NCI-H774 (cell line): ENCODE measurements at regions not wholly inside any gene's neighbourhood (a gene's known extent, or its start where the extent isn't known, plus 50 kb on each side); places are given as distances from the start of the nearest gene placed in this dataset.
"Not testable (repeated sequence)": the region's sequence is repeated elsewhere in the genome, so short reads cannot be mapped to it uniquely, and the experiment has no call there.

Experiments used
- DNase-seq: peaks from one replicate; lab custom pipeline; 2025; lab: John Stamatoyannopoulos, UW

GRCh38 chr2:240191001-240191400 is 50.5 kb upstream of the OTOS start:
- DNase-seq, result no peak

- no peak for DNase-seq
Observed at GRCh38 chr2:240192661-240193060, 52.2 kb upstream of the OTOS start.

- DNase-seq, result not testable (repeated sequence)
Observed at GRCh38 chr2:240194341-240194762, 53.9 kb upstream of the OTOS start.

- no peak for DNase-seq
Observed at GRCh38 chr2:240195316-240195861, 54.9 kb upstream of the OTOS start.

DNA sequence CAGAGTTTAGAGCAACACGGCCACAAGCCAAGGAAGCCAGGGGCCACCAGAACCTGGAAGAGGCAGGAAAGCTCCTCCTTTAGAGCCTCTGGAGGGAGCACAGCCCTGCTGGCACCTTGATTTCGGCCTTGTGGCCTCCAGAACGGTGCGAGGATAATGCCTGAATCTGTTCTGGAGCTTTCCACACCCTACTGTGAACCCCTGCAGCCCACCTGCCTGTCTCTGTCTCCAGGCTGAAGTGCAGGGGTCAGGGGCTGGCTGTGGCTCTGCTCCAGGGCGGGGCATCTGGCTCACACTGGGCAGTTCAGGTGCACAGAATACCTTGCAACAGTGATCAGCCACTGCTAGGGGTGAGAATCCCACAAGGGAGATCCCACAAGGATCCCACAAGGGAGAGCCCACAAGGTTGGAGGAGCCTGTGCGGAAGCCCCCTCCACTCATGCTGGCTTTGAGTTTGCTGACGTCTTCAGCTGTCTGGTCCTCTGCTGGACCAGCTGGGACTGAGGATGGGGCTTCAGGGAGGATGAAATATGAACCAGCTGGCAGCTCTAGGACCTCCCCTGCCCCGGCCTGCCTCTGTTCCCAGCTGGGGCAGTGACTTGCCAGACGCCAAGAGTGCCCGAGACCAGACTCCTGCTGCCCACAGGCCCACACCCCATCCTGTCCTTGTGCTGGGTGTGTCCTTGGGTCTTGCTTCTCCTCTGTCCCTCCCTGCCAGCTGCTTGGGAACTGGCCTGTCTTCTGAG is 56.4 kb upstream of the OTOS start:
- DNase-seq, result no peak

- DNase-seq, result no peak
Observed at GRCh38 chr2:240197462-240198139, 57.1 kb upstream of the OTOS start.

GRCh38 chr2:240198226-240198625 is 57.8 kb upstream of the OTOS start:
- no peak for DNase-seq

GRCh38 chr2:240199133-240199870 is 58.8 kb upstream of the OTOS start:
- no peak for DNase-seq

GRCh38 chr2:240200230-240201051 is 60.0 kb upstream of the OTOS start:
- DNase-seq, result no peak

- no peak for DNase-seq
Observed at GRCh38 chr2:240201866-240202265, 61.4 kb upstream of the OTOS start.

DNA sequence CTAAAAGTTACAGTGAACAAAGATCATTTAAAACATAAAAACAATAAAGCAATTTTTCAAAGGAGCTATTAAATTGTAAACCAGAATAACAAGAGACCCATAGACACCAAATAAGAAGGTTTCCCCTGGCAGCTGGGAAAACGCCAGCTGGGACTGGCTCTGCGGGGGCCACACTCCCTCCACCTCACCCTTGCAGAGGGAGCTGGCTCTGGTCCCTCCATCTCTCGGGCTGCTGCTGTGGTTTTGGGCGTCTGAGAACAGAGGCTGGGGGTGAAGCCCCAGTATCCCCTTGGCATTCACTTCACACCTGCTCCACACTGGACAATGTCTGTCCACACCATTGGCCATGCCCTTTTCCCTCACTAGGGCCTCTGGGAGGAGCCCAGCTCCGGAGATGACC is 62.1 kb upstream of the OTOS start:
- no peak for DNase-seq

DNA sequence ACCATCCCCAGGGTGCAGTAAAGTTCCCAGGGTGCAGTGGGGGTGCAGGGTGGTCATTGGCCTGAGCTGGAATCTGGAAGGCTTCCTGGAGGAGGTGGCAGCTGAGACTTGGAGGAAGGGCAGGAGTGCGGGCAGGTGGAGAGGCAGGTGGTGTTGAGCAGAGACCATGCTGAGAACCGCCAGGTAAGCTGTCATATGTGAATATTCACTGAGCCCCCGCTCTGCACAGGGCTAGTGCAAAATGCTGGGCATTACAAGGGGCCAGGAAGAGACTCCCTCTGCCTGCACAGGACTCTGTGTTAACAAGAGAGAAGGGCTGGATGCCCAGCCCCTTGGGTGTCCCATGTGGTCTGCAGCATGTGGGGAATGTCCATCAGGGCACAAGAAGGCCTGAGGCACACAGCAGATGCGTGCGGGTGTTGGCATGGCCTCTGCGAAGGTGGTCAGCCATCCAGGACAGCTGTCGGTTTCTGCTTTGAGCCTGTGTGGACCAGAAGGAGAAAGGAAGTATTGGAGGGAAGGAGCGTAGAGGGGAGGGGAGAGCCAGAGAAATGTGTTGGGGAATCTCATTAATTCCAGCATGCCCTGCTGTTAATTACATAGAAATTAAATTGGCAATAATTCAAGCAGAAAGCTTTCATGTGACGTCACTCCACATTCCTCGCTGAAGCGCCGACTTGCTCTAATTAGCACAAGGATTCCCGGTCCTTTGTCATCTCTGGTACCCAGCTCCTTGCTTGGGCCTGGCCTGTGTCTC is 62.8 kb upstream of the OTOS start:
- DNase-seq, result no peak

- DNase-seq, result no peak
Observed at GRCh38 chr2:240203788-240204270, 63.4 kb upstream of the OTOS start.

GRCh38 chr2:240204431-240205276 is 64.2 kb upstream of the OTOS start:
- DNase-seq, result no peak

DNA sequence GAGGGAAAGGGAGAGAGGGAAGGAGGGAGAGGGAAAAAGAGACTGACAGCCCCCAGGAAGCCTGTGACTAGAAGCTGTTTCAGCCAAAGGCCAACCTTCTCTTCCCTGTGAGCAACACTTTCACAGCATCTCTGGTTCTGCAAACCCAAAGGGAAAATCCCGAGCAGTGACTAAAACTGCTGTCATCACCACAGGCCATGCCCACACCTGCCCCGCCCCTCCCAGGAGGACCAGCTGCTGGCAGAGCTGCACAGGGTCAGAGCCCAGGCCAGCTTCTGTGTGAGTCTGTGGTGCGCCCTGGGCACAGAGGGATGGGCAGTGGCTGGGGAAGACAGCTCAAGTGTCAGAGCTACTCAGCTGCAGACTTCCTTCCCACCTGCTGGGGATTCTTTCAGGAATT is 64.9 kb upstream of the OTOS start:
- DNase-seq, result no peak

GRCh38 chr2:240205772-240206171 is 65.3 kb upstream of the OTOS start:
- no peak for DNase-seq

DNA sequence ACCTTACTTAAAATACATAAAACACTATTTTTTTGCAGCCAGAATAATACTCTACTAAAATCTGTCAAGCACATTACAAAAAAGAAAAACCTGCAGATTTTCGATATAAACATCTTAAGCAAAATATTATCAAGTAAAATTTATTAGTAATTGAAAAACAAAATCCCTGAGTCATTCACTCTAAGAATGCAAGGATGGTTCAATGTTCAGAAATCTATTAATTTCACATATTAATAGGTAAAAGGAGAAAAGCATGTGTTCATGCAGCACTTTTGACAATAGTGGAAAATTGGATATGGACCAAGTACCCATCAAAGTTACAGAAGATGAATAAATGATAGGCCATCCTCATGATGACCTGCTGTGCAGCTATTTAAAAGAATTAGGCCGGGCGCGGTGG is 66.2 kb upstream of the OTOS start:
- DNase-seq, result no peak

- no peak for DNase-seq
Observed at GRCh38 chr2:240207661-240208060, 67.2 kb upstream of the OTOS start.

GRCh38 chr2:240208096-240208495 is 67.6 kb upstream of the OTOS start:
- DNase-seq, result no peak

DNA sequence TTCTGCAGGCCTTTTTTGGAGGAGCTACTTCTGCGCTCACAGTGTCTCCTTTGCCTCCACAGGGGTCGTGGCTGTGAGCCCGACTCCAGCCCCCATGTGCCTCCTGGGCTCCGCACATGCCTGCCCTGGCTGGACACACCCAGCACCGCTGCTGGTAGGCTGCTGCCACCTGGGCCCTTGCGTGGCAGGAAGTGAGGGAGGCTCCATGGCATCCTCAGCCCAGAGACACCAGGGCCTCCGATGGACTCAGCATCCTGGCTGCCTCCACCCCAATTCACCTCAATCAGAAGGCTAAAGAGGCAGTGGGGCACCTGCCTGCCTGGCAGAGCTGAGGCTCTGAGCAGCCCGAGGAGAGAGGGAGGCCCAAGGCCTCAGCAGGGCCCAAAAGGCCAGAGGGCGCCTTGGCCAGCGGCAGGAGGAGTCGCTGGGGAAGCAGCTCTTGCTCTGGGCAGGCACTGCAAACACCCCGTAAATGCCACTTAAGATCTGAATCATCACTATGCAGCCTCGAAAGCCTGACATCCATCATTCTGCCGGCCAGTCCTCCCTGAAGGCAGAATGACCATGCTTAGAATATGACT is 68.3 kb upstream of the OTOS start:
- no peak for DNase-seq
